ENCODE measurements at regions not wholly inside any gene's neighbourhood (a gene's known extent, or its start where the extent isn't known, plus 50 kb on each side); places are given as distances from the start of the nearest gene placed in this dataset.

- Histone ChIP-seq H3K36me3 (replicated peaks in 1 of 2; ENCODE audit: control insufficient read depth in 1 of 2, insufficient read depth in 2 of 2, low read length in 1 of 2) (no peaks in the 10 kb centered on the region), H3K27me3 (ENCODE audit: insufficient read depth) (no peaks in the 10 kb centered on the region), H3K9me2 (no peaks in the 10 kb centered on the region), H3K27ac (ENCODE audit: low read depth in 2 of 2, low read length in 1 of 2) (no peak overlapping the region), H2AFZ (ENCODE audit: low read depth) (no peak overlapping the region), H3K9me3 (no peaks in the 10 kb centered on the region), H3K9ac (no peak overlapping the region), H3K4me1 (ENCODE audit: control insufficient read depth in 1 of 2, insufficient read depth in 2 of 2, low read depth in 1 of 2, low read length in 1 of 2) (peaks cover 0 to 7% of the 10 kb centered on the region in 2 experiments; a peak in 1 of 4 replicates), H3K4me3 (ENCODE audit: low read depth in 2 of 2, low read length in 1 of 2) (no peak overlapping the region), H3F3A (replicated peaks; ENCODE audit: insufficient read depth) (no peaks in the 10 kb centered on the region), H4K20me1 (ENCODE audit: insufficient read depth) (no peaks in the 10 kb centered on the region), H3K79me2 (ENCODE audit: insufficient read depth) (no peaks in the 10 kb centered on the region), H3K4me2 (no peak overlapping the region)
- DNase-seq, result no peak
- POLR2A ChIA-PET, result no interaction called here
- CTCF ChIA-PET, result interaction anchor here (0.6 kb wide), 1 partner anchor 81 kb away, joined by 4 read pairs; no protein-coding TSS in a partner anchor
- WGBS (ENCODE audit: low lambda C conversion rate), result 41% methylated on average over 7 of the region's 7 CpGs
- TF ChIP-seq EP300 (IDR thresholded peaks at IDR 0.05; ENCODE audit: borderline replicate concordance in 1 of 2, low read depth in 1 of 2, low read length in 1 of 2), result no peak
- TF ChIP-seq RXRA (IDR thresholded peaks at IDR 0.05; ENCODE audit: borderline replicate concordance, low read depth), result no peak
- TF ChIP-seq MEF2A (IDR thresholded peaks at IDR 0.05; ENCODE audit: borderline replicate concordance, low read depth), result no peak
- TF ChIP-seq NFIC (IDR thresholded peaks at IDR 0.05; ENCODE audit: borderline replicate concordance), result no peak
- TF ChIP-seq FOSL2 (IDR thresholded peaks at IDR 0.05; ENCODE audit: borderline replicate concordance, low read depth), result no peak
- TF ChIP-seq TAF1 (IDR thresholded peaks at IDR 0.05; ENCODE audit: borderline replicate concordance, low read depth, low read length), result no peak
- no peak for TF ChIP-seq IRF3 (IDR thresholded peaks at IDR 0.05; ENCODE audit: low read depth, low read length)
- TF ChIP-seq FOXM1 (IDR thresholded peaks at IDR 0.05; ENCODE audit: low read depth), result no peak
Observed at GRCh38 chr6:167499161-167499660, 174.3 kb downstream of the TTLL2 start.

GRCh38 chr6:167500961-167501360, 176.1 kb downstream of the TTLL2 start:
- Histone ChIP-seq H3K4me3 (ENCODE audit: low read depth in 2 of 2, low read length in 1 of 2) (no peak overlapping the region), H3K4me1 (ENCODE audit: control insufficient read depth in 1 of 2, insufficient read depth in 2 of 2, low read depth in 1 of 2, low read length in 1 of 2) (peaks cover 0 to 3% of the 10 kb centered on the region in 2 experiments; a peak in 1 of 4 replicates), H3K36me3 (replicated peaks in 1 of 2; ENCODE audit: control insufficient read depth in 1 of 2, insufficient read depth in 2 of 2, low read length in 1 of 2) (no peaks in the 10 kb centered on the region), H3K9me3 (no peaks in the 10 kb centered on the region), H3K27me3 (ENCODE audit: insufficient read depth) (no peaks in the 10 kb centered on the region), H3K9me2 (no peaks in the 10 kb centered on the region), H3K9ac (no peak overlapping the region), H3K4me2 (no peak overlapping the region), H3F3A (replicated peaks; ENCODE audit: insufficient read depth) (no peaks in the 10 kb centered on the region), H2AFZ (ENCODE audit: low read depth) (no peak overlapping the region), H4K20me1 (ENCODE audit: insufficient read depth) (no peaks in the 10 kb centered on the region), H3K79me2 (ENCODE audit: insufficient read depth) (no peaks in the 10 kb centered on the region), H3K27ac (ENCODE audit: low read depth in 2 of 2, low read length in 1 of 2) (no peak overlapping the region)
- WGBS (ENCODE audit: low lambda C conversion rate), result 52% methylated on average over 6 of the region's 8 CpGs
- ChIA-PET CTCF (no interaction called here), POLR2A (no interaction called here)
- no peak for DNase-seq
- TF ChIP-seq IRF3 (IDR thresholded peaks at IDR 0.05; ENCODE audit: low read depth, low read length) (no peak), GATA2 (CRISPR knock-in tag; IDR thresholded peaks at IDR 0.05) (no peak), NFIC (IDR thresholded peaks at IDR 0.05; ENCODE audit: borderline replicate concordance) (no peak), GABPA (IDR thresholded peaks at IDR 0.05; ENCODE audit: low read depth) (no peak), YY1 (IDR thresholded peaks at IDR 0.05; ENCODE audit: low read depth) (no peak), JUND (IDR thresholded peaks at IDR 0.05) (no peak), ZBTB33 (IDR thresholded peaks at IDR 0.05; ENCODE audit: borderline replicate concordance, low read depth) (no peak), POLR2AphosphoS5 (IDR thresholded peaks at IDR 0.05; ENCODE audit: low read depth, low read length) (no peak), FOXJ3 (CRISPR knock-in tag; IDR thresholded peaks at IDR 0.05) (no peak), RAD21 (IDR thresholded peaks at IDR 0.05; ENCODE audit: low read length) (no peak), SMC3 (IDR thresholded peaks at IDR 0.05; ENCODE audit: low read depth, low read length) (no peak), CTCF (IDR thresholded peaks at IDR 0.05) (no peak), USF2 (IDR thresholded peaks at IDR 0.05; ENCODE audit: borderline replicate concordance, low read depth, low read length) (no peak), ELF1 (IDR thresholded peaks at IDR 0.05) (no peak), TCF12 (IDR thresholded peaks at IDR 0.05) (no peak), NRF1 (IDR thresholded peaks at IDR 0.05; ENCODE audit: low read depth, low read length) (no peak), FOXM1 (IDR thresholded peaks at IDR 0.05; ENCODE audit: low read depth) (no peak)

Data from SK-N-SH (cell line).